ENCODE measurements at regions not wholly inside any gene's neighbourhood (a gene's known extent, or its start where the extent isn't known, plus 50 kb on each side); places are given as distances from the start of the nearest gene placed in this dataset.

- no peak overlapping the region for H3K4me3 ChIP-seq
- no peaks in the 10 kb centered on the region for H3K27me3 ChIP-seq
- TF ChIP-seq CTCF (IDR thresholded peaks at IDR 0.05): no peak
- H3K4me1 ChIP-seq: no peaks in the 10 kb centered on the region
- intact Hi-C loops (cut with DNase I): no loop called here
- no peak for DNase-seq (ENCODE audit: low spot score in 2 of 2)
- H3K27ac ChIP-seq: no peak overlapping the region
- H3K9me3 ChIP-seq: peaks cover 0 to 8% of the 10 kb centered on the region in 2 donors
- no peaks in the 10 kb centered on the region for H3K36me3 ChIP-seq
These were observed 94.8 kb downstream of the CPN2 start for GRCh38 chr3:194256040-194256945.

GRCh38 chr3:194257151-194257621 is 93.9 kb downstream of the CPN2 start:
- Histone ChIP-seq H3K27ac (no peak overlapping the region), H3K27me3 (no peaks in the 10 kb centered on the region), H3K36me3 (no peaks in the 10 kb centered on the region), H3K4me3 (no peak overlapping the region), H3K9me3 (peaks cover 0 to 8% of the 10 kb centered on the region in 2 donors), H3K4me1 (no peaks in the 10 kb centered on the region)
- no peak for DNase-seq (ENCODE audit: low spot score in 2 of 2)
- intact Hi-C loops (cut with DNase I): no loop called here
- no peak for TF ChIP-seq CTCF (IDR thresholded peaks at IDR 0.05)

- no peak for DNase-seq (ENCODE audit: low spot score in 2 of 2)
- no peaks in the 10 kb centered on the region for H3K27me3 ChIP-seq
These were observed 93.0 kb downstream of the CPN2 start for GRCh38 chr3:194257916-194258668.

GRCh38 chr3:194259982-194260766 is 91.0 kb downstream of the CPN2 start:
- intact Hi-C loops (cut with DNase I): no loop called here
- no peaks in the 10 kb centered on the region for H3K36me3 ChIP-seq
- no peak for TF ChIP-seq CTCF (IDR thresholded peaks at IDR 0.05)
- no peaks in the 10 kb centered on the region for H3K27me3 ChIP-seq
- peaks cover 0 to 2% of the 10 kb centered on the region in 2 donors for H3K4me1 ChIP-seq
- H3K4me3 ChIP-seq: no peak overlapping the region
- H3K9me3 ChIP-seq: peaks cover 0 to 8% of the 10 kb centered on the region in 2 donors
- DNase-seq (ENCODE audit: low spot score in 2 of 2): no peak
- no peak overlapping the region for H3K27ac ChIP-seq

More at GRCh38 chr3:194257916-194258668, 93.0 kb downstream of the CPN2 start:
- H3K27ac ChIP-seq: no peak overlapping the region
- intact Hi-C loops (cut with DNase I): no loop called here
- no peaks in the 10 kb centered on the region for H3K36me3 ChIP-seq
- H3K4me1 ChIP-seq: no peaks in the 10 kb centered on the region
- H3K4me3 ChIP-seq: no peak overlapping the region
- TF ChIP-seq CTCF (IDR thresholded peaks at IDR 0.05): no peak
- peaks cover 0 to 8% of the 10 kb centered on the region in 2 donors for H3K9me3 ChIP-seq

GRCh38 chr3:194261581-194262063 is 89.5 kb downstream of the CPN2 start:
- Histone ChIP-seq H3K4me3 (no peak overlapping the region), H3K27ac (no peak overlapping the region), H3K36me3 (no peaks in the 10 kb centered on the region), H3K27me3 (no peaks in the 10 kb centered on the region), H3K4me1 (peaks cover 0 to 11% of the 10 kb centered on the region in 2 donors), H3K9me3 (peaks cover 0 to 8% of the 10 kb centered on the region in 2 donors)
- peak in 1 of 2 donors; percentile 50 for DNase-seq (ENCODE audit: low spot score in 2 of 2)
- intact Hi-C loops (cut with DNase I): no loop called here
- no peak for TF ChIP-seq CTCF (IDR thresholded peaks at IDR 0.05)
